CD4-positive, alpha-beta T cell treated with Interleukin-17A for 4 hours (primary cell): ENCODE measurements at regions not wholly inside any gene's neighbourhood (a gene's known extent, or its start where the extent isn't known, plus 50 kb on each side); places are given as distances from the start of the nearest gene placed in this dataset.
"Not testable (repeated sequence)": the region's sequence is repeated elsewhere in the genome, so short reads cannot be mapped to it uniquely, and the experiment has no call there.

Experiments
- DNase-seq: peaks from one replicate; pipeline ENCODE4 v3.0.0-alpha.2; 2020; ENCODE audit warnings: mixed read lengths

DNA sequence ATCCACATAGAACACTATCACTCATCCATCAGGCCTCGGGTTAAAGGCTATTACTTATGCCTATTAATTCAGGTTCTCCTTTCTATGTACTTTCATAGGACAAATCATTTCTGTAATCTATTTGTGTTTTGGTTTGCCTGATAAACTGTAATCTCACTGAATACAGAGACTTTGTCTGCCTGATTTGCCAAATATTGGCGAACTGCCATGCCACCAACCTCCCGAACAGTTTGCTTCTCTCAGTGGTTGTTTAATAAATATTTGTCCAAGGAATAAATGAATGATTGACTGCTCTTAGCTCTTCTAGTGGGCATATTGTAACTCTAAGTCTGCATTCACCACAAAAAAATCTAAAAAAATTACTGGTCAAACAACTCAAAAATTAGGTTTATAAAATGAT, 170.1 kb upstream of the ZFP64 start:
- DNase-seq, result no peak

DNA sequence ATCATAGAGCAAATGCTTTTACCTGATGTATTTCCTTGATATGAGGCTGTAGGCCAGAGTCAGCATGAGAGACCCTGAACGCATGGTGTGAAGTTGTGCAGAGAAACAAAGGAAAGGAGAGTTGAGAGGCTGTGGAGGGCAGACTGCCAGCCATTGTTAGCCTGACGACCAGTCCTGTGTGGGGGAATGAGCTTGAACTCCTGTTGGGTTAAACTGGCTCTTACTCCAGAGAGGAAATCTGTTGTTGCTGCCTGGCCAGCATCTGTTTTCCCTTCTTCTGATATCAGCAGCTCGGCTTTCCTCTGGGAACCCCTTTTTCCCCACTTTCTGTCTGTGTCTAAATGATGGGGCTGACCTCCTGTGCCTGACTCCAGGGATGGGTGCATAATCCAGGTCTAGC, 158.2 kb upstream of the ZFP64 start:
- no peak for DNase-seq

DNA sequence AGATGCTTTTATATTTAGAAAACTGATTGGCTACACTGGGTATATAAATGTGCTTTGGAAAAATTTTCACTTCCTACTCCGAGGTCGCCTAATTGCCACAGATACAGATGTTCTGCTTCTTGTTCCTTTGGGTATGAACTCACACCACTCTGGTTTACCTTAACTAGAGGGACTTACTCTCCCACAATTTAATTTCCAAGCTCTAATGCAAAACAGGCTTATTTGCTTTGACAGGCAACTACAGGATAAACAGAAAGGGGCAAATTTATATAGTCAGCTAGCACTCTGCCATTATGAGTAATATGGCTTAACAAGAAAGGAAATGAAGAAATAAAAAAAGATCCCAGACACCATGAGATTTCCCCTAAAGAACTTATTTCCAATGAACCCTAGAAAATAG, 156.9 kb upstream of the ZFP64 start:
- DNase-seq, result no peak

DNA sequence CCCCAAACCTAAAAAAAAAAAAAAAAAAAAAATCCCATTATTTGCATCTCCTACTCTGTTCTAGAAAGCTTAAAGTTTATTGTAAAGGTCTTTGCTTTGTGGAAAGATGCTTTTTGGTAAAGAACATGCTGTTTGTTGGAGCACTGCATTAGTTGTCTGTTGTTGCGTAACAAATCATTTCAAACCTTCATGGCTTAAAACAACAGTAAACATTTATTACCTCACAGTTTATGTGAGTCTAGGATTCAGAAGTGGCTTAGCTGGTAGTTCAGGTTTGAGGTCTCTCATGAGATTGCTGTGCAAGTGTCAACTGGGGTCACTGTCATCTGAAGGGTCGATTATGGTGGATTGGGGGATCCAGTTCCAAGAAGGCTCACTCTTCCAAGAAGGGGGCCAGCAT, 155.2 kb upstream of the ZFP64 start:
- no peak for DNase-seq

DNA sequence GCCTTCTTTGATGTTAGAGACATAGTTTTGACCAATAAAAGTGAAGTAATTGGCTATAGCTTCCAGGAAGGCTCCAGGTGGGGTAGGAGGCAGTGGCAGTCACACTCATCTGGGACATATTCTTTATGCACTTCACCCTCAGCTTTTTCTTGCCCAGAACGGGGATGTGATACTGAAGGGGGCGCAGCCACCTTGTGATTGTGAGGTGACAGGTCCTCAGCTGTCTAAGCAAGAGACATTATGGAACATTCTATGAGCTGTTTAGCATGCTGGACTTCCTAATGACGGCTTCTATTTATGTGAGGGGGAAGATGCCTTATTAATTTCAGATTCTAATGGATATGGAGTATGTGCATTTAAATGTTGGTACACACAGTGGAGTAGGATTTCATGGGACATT, 151.3 kb upstream of the ZFP64 start:
- DNase-seq, result peak; percentile 27

DNA sequence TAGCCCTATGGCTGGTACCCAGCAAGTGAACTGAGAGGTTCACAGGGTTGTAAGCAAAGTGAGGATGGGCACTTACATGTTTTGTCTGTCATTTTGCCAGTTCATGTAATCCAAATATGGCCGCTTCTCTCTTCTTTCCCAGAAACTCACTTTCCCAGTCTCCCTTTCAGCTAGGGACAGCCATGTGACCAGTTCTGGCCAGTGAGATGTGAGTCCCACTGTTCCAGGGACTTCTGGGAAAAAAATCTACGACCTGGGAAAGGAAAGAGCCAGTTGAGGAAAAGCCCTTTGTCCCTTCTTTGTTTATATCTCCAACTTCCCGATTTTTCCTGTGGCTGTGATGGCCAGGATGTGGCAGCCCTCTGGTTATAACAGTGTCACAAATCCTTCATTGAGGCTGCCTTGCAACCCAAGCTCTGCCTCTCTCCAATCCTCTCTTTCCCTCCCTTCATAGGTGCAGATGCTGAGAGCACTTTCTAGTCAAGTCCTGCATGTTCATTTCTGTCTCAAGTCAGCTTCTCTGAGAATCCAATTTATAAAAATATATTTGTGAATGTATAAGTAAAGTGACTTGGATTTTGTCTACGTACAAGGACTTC, 148.6 kb upstream of the ZFP64 start:
- DNase-seq, result no peak

DNA sequence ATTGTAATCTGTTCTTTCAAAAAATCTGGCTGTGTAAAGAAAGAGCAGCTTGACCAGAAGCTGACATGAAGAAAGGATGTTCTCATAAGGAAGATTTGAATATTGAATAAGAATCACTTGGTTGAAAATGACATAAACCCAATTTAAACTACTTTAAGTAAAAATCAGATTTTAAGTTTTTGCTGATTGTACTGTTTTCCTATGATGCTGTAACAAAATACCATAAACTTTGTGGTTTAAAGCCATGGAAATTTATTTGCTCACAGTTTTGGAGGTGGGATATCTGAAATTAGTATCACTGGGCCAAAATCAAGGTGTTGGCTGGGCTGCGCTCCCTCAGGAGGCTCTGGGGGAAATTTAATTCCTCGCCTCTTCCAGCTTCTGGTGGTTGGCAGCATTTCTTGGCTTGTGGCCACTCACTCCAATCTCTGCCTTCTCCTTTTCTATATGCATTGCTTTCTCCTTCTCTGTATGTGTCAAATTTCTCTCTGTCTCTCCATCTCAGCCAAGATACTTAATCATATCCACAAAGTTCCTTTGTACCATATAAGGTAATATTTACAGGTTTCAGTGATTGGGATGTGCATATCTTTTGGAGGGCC, 141.2 kb upstream of the ZFP64 start:
- DNase-seq, result no peak

DNA sequence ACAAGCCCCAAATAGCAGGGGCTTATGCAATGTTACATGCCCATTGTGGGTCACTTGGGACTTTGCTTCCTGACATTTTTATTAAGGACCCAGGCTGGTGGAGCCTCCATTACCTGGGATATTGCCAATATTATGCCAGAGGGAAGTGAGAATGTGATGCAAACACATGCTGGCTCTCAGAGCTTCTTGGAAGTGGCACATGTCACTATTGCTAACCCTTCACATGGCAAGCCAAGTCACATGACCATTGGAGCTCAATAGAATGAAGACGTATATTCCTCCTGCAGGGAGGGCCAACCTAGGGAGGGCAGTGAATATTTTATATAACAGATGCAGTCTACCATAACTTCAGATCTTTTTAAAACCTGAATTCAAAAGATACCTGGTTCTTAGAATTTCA, 140.7 kb upstream of the ZFP64 start:
- DNase-seq, result no peak

DNA sequence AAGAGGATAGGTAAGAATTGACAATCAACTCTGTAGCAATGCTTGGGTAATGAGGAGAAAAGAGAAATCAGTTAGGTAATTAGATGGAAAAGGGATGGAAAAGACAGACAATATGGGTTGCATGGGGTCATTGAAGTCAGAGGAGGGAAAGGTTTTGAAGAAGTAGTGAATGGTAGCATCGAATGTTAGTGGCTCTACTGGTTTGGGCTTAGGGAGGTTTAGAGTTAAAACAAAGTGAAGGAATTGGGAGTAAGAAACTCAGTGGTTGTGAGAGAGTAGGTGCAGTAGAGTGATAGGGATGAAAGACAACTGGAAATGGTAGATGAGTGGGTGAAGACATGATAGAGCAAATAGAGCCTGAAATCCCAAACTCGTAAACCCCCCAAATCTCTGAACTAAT, 140.1 kb upstream of the ZFP64 start:
- no peak for DNase-seq

DNA sequence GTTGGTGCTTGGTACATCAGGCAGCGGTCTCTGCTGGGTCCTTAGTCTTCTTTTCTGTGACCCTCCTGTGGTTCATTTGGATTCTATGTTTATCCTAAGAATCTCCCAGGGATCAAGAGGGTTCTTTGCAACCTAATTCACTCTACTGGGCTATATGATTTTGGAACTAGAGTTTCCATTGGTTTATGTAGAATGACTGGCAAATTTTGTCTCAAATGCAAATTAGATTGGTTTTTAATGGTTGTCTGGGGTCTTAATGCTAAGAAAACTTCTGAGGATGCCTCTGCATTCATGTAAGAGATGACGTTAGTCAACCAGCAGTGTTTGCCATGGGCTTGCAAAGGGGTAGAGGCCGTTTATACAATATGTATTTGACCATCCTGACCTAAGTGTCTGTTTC, 129.8 kb upstream of the ZFP64 start:
- DNase-seq, result no peak

DNA sequence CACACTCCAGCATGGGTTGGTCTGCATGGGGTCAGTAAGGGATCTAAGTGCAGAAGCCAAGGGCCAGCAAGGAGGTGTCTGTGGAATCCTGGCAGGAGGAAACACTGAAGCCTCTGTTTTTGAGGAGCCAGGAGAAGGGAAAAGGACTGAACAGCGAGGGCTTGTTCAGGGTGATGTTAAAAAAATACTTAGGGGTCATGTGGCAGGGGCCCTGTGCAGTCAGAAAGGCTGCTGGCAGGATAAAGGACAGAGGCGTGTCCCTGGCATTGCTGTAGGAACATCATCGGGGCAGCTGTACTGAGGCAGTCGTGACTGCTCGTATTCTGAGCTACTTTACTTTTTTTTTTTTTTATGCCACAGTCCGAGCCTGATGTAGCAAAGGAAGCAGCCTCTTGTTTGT, 127.1 kb upstream of the ZFP64 start:
- no peak for DNase-seq

DNA sequence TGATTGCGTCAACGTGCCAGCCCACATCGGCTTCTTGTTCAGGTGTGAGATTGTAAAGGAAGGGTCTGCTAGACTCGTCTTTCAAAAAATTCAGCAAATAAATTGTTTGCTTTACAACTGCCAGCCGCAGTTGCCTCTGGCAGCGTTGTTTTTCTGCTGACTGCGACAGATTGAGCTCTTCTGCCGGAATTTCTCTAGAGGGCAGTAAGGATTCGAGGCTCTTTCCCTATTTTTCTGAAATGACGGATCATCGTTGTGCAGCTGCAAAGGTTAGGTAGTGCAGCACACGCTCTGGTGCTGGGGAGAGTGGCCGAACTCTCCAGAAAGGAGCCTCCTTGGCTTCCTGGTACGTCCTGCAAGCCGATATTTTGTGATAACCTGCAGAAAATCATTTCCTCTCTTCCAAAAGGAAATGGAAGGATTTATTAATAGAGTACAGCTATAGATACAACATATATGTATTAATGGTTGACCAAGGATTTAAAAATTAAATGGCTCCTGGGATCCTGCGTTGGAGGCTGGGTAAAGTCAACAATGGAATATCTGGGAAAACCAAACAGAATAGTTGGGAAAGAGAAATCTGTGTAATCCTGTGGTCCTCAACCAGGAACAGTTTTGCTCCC, 121.9 kb upstream of the ZFP64 start:
- no peak for DNase-seq

DNA sequence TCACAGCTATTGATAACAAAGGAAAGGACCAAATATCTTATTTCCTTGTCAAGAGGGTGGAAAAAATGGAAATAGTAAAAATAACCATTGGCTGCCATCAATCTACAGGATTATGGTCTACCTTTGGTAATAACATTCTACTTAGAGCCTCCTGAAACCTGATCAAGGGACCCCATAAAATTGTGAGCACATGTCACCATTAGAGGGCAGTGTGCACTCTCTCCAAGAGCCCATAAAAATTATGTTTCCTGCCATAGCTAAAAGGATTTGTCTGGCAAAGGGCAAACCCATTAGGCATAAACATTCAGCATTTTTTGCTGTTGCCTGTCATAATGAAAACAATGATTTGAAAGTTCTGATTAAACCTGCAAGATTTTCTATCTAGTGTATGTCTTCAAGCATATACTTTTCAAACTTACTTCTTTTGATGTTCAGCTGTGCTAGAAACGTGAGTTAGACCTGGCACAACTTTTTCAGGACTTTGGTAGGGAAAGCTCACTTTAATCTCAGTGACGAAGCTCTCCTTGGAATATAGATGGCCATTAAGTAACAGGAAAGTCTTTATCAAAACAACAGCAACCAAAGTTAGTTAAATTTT, 120.7 kb upstream of the ZFP64 start:
- DNase-seq, result peak; percentile 73

DNA sequence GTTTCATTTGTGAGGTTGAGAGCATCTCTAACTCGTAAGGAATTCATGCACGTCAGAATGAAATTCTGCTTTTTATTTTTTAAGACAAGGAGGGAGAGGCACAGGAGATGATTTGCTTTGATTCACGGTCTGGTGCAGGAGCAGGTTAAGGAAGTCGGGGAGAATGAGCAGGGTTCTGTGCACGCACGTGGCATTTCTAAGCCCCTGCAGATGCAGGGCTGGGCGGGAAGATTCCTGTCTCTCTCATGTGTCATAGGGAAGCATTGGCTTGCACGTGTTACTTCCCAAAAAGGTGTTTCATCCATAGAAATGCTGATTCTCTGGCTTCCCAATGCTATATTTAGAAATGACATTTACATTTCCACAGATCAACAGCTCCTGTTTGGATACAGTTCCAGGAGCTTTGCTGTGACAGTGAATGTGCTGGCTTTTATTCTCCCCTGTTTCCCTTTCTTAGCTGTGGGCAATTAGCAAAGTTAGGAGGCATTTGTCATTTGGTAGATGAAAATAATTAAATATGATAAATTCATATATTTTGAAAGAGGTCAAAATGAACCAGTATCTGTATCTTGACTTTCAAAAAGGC, 119.7 kb upstream of the ZFP64 start:
- DNase-seq, result no peak

DNA sequence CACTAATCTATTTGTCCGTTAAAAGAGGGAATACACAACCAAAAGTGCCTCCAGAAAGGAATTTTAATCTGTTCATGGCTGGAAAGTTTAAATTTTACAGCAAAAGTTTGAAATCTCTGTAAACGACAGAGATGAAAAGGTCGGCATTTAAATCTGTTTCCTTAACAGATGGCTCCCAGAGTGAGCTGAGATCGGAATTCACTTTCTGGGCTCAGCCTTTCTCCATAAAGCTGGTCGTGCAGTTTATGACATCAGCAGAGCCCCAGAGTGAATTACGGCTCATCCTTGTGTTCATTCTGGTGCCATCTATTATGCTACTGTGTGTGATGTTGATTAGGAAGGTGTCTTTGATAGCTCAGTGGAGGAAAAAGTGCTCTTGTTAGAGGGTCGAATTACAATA, 117.6 kb upstream of the ZFP64 start:
- DNase-seq, result no peak

DNA sequence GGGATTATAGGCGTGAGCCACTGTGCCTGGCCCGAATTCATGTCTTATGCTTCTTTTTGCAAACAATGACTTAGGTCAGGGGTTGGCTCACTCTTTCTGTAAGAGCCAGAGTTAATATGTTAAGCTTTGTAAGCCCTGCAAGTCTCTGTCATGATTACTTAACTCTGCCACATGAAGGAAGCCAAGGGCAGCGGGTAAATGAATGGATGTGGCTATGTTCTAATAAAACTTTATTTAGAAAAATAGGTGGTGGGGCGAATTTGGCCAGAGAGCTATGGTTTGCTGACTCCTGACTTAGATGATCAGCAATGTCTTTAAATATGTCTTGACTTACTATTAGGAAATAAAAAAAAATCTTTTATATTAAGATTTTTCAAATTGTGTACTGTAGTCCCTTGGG, 114.9 kb upstream of the ZFP64 start:
- no peak for DNase-seq

DNA sequence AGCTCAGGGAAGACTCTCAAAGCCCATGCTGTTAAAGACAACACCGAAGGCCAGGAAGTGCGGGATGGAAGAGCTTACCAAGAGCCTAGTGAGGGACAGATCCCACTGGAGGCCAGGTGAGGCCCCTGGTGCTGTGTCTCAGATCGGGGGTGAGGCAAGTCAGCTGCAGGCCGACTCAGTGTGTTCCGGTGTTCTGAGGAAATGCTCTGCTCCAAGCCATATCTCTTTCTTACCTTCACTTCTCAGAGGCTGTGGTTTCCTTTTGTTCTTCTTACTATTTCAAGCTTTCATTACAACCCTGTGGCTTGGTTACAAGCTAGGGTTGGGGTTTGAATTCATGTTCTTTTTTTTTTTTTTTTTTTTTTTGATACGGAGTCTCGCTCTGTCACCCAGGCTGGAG, 114.3 kb upstream of the ZFP64 start:
- peak; percentile 60 for DNase-seq

DNA sequence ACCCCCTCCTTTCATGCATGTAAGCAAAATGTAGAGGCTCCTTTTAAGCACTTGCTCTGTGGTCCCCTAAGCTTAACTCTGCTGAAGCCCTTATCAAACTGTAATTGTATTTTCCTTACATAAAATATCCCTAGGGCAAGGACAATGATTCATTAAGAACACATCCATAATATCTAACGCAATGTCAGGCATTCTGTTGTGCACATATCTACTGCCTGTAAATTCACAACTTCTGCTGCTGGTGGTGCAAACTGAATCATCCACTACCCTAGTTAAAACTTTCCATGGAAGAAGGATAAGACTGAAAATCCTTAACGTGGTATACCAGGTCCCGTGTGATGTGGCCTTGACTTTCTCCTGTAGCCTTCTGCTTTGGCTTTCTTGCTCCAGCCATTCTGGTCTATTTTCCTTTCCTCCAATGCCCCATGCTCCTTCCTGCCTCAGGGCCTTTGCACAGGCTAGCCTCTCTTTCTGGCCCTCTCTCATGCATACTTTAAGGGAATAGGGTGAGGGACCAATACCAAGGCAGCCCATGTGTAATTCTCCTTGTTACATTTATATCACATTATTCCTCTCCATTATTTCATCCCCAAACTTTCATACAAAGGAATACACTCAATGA, 113.6 kb upstream of the ZFP64 start:
- no peak for DNase-seq

DNA sequence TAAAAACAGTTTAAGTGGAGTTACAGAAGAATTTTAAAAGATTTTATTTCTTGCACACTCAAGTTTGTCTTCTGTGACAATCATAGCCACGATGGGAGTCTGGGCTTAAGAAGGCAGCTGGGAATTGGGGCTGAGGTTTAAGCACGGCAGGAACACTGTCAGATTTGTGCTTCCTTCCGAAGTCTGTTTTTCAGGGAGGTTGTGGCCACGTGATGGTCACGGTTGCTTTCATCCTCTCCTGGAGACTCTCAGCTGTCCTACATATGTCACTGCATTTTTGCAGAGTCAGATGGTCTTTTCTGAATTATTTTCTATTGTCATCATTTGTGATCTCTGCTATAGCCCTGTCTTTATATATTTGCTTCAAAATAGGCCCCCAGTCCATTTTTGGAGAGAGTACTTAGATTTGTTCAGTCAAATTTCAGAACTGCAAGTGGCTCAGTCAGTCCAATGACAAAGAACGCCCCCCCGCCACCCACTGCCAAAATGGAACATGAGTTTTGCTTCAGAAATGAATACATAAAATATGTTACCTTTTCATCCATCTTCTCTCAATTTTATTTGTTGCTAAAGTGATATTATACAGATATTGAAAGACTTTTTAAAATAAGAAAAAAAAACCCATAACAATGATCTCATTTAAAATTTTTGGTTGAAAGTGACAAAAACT, 111.8 kb upstream of the ZFP64 start:
- no peak for DNase-seq

DNA sequence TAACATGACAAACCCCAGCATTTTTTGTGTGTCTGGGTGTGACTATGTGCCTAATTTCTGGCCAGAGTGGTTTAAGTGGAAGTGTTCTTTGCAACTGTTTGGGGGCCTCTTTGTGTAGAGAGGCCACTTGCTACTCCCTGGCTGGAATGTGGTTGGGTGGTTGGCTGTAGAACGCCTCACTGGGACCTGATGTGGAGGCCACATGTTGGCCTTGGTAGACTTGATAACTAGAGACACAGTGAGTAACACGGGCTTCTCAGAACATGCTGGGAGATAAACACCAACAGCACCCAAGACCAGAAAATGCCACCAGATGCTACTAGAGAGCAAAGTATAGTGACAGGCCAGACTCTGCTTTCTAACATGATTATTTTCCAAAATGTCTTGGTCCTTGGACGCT, 111.2 kb upstream of the ZFP64 start:
- no peak for DNase-seq

DNA sequence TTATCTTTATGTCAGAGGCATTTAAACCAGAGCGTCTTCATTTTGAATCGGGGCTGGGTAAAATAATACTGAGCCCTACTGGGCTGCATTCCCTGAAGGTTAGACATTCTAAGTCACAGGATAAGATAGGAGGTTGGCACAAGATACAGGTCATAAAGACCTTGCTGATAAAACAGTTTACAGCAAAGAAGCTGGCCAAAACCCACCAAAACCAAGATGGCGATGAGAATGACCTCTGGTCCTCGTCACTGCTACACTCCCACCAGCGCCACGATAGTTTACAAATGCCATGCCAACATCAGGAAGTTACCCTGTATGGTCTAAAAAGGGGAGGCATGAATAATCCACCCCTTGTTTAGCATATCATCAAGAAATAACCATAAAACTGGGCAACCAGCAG, 110.5 kb upstream of the ZFP64 start:
- DNase-seq, result not testable (repeated sequence)

DNA sequence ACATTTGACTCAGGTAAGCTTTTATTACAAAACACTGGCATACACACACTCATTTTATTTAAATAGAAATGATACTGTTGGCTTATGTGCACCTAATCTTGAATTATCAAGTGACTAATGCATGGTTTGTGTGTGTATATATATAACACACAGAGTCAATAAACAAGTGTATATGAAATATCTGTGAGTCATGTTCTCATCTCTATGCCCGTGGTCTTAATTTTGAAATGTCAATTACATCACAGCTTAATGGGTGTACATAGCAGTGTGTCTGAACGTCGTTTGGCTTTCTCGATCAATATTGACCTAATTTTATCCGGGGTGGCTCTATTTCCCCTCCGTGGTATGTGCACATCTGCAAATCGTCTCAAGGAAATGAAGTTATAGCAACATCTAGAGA, 104.0 kb upstream of the ZFP64 start:
- DNase-seq, result no peak

DNA sequence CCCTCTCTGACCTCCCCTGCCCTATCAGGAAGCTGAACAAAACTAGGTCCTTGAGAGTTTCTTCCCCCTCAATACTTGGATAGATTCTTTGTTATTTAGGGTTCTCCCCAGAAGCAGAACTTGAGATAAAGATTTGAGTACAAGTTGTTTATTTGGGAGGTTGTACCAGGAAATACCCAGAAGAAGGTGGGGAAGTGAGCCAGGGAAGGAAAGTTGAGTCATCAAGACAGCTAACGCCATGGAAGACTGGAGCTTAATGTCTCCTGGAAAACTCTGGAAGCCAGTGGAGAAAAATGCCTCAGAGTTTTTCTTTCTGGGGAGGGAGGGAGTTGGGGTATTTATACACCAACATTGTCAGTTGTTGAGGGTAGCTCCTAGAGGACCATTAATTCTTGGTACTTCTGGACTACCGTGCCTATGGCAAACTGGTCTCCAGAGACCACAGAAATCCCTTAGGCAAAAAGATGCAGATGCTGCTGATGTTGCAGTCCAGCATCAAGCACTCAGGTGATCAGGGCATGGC, 102.6 kb upstream of the ZFP64 start:
- no peak for DNase-seq
